ENCODE measurements at regions not wholly inside any gene's neighbourhood (a gene's known extent, or its start where the extent isn't known, plus 50 kb on each side); places are given as distances from the start of the nearest gene placed in this dataset.

- H3K4me3 ChIP-seq (ENCODE audit: low read depth, low read length) = no peak overlapping the region
- no peaks in the 10 kb centered on the region for H3K9me3 ChIP-seq (ENCODE audit: control insufficient read depth, insufficient read depth, low read length)
- H3K27me3 ChIP-seq (ENCODE audit: control insufficient read depth, insufficient read depth, low read length) = no peaks in the 10 kb centered on the region
- peak; percentile 47 for DNase-seq (ENCODE audit: low read depth, low spot score)
- ChIA-PET POLR2A (no interaction called here), CTCF (no interaction called here)
- peak overlapping the region; percentile 21 for H3K27ac ChIP-seq (ENCODE audit: low read depth, low read length)
- TF ChIP-seq CTCF (IDR thresholded peaks at IDR 0.05; ENCODE audit: low read depth, low read length) = no peak
Measured at GRCh38 chr14:87430810-87431209, 562.2 kb downstream of the GALC start.

GRCh38 chr14:87430214-87430613 is 562.8 kb downstream of the GALC start:
- Histone ChIP-seq H3K27me3 (ENCODE audit: control insufficient read depth, insufficient read depth, low read length) (no peaks in the 10 kb centered on the region), H3K27ac (ENCODE audit: low read depth, low read length) (peak overlapping the region; percentile 21), H3K9me3 (ENCODE audit: control insufficient read depth, insufficient read depth, low read length) (no peaks in the 10 kb centered on the region), H3K4me3 (ENCODE audit: low read depth, low read length) (no peak overlapping the region)
- TF ChIP-seq CTCF (IDR thresholded peaks at IDR 0.05; ENCODE audit: low read depth, low read length) = no peak
- ChIA-PET POLR2A (no interaction called here), CTCF (no interaction called here)
- DNase-seq (ENCODE audit: low read depth, low spot score) = no peak

GRCh38 chr14:87419925-87420324 is 573.1 kb downstream of the GALC start:
- Histone ChIP-seq H3K9me3 (ENCODE audit: control insufficient read depth, insufficient read depth, low read length) (no peaks in the 10 kb centered on the region; the same call in 1 of the 2 replicates), H3K4me3 (ENCODE audit: low read depth, low read length) (no peak overlapping the region), H3K27ac (ENCODE audit: low read depth, low read length) (no peak overlapping the region), H3K27me3 (ENCODE audit: control insufficient read depth, insufficient read depth, low read length) (no peaks in the 10 kb centered on the region)
- CTCF ChIA-PET = no interaction called here
- POLR2A ChIA-PET = no interaction called here
- no peak for TF ChIP-seq CTCF (IDR thresholded peaks at IDR 0.05; ENCODE audit: low read depth, low read length)
- no peak for DNase-seq (ENCODE audit: low read depth, low spot score)

- CTCF ChIA-PET = no interaction called here
- Histone ChIP-seq H3K4me3 (ENCODE audit: low read depth, low read length) (no peak overlapping the region), H3K9me3 (ENCODE audit: control insufficient read depth, insufficient read depth, low read length) (no peaks in the 10 kb centered on the region), H3K27ac (ENCODE audit: low read depth, low read length) (no peak overlapping the region), H3K27me3 (ENCODE audit: control insufficient read depth, insufficient read depth, low read length) (no peaks in the 10 kb centered on the region)
- TF ChIP-seq CTCF (IDR thresholded peaks at IDR 0.05; ENCODE audit: low read depth, low read length) = no peak
- DNase-seq (ENCODE audit: low read depth, low spot score) = no peak
- POLR2A ChIA-PET = no interaction called here
Measured at GRCh38 chr14:87411370-87411769, 581.6 kb downstream of the GALC start.

- Histone ChIP-seq H3K9me3 (ENCODE audit: control insufficient read depth, insufficient read depth, low read length) (no peaks in the 10 kb centered on the region), H3K4me3 (ENCODE audit: low read depth, low read length) (no peak overlapping the region), H3K27ac (ENCODE audit: low read depth, low read length) (no peak overlapping the region), H3K27me3 (ENCODE audit: control insufficient read depth, insufficient read depth, low read length) (no peaks in the 10 kb centered on the region)
- ChIA-PET POLR2A (no interaction called here), CTCF (interaction anchor here (0.7 kb wide), 1 partner anchor 206 kb away, joined by 4 read pairs; no protein-coding TSS in a partner anchor)
- TF ChIP-seq CTCF (IDR thresholded peaks at IDR 0.05; ENCODE audit: low read depth, low read length) = no peak
- DNase-seq (ENCODE audit: low read depth, low spot score) = peak; percentile 43
Measured at GRCh38 chr14:87409393-87409792, 583.6 kb downstream of the GALC start.

All from AG04450 (cell line).